ENCODE measurements at regions not wholly inside any gene's neighbourhood (a gene's known extent, or its start where the extent isn't known, plus 50 kb on each side); places are given as distances from the start of the nearest gene placed in this dataset.

DNA sequence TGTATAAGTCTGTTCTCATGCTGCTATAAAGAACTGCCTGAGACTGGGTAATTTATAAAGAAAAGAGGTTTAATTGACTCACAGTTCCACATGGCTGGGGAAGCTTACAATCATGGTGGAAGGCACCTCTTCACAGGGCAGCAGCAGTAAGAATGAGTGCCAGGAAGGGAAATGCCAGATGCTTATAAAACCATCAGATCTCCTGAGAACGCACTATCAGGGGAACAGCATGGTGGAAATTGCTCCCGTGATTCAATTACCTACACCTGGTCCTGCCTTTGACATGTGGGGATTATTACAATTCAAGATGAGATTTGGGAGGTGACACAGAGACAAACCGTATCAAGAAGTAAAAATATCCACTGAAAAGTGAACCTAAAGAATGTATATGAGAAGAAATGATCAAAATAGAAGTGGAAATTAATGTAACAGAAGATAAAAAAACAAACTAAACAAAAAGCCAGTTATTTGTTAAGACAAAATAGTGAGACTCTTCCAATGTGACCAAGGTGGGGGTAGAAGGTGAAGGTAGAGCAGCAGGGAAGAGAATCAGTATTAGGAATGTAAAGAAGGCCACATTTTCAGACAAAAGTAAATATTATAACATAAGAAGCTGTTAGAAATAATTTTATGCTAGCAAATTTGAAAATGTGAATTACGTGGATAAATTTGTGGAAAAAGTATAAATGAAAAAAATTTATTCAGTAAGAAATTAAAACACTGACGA, 372.9 kb downstream of the NKX6-1 start:
- H3K79me2 ChIP-seq (ENCODE audit: insufficient read depth, low read length): no peaks in the 10 kb centered on the region
- H3K79me1 ChIP-seq (ENCODE audit: insufficient read depth, low read depth, low read length, poor library complexity, severe bottlenecking): no peaks in the 10 kb centered on the region
- no peak overlapping the region for H3K56ac ChIP-seq (ENCODE audit: insufficient read length, low read depth, low read length)
- no peaks in the 10 kb centered on the region for H3K9me3 ChIP-seq (ENCODE audit: control insufficient read depth, low read depth, low read length)
- H3T11ph ChIP-seq (ENCODE audit: low read length): no peak overlapping the region
- no peaks in the 10 kb centered on the region for H3K36me3 Mint-ChIP-seq (ENCODE audit: insufficient read depth in 1 of 3, low read depth in 3 of 3)
- no peak for TF ChIP-seq CTCF (conservative IDR thresholded peaks at IDR 0.05)
- no peak overlapping the region for H3K9ac ChIP-seq (ENCODE audit: extremely low read depth, insufficient read length, low read length)
- H3K4me1 Mint-ChIP-seq: peaks cover 5 to 7% of the 10 kb centered on the region in 2 experiments
- no peak overlapping the region for H3K18ac ChIP-seq (ENCODE audit: insufficient read length, low read depth, low read length)
- H3K14ac ChIP-seq (ENCODE audit: insufficient read depth, low read length): no peak overlapping the region
- no peak overlapping the region for H4K91ac ChIP-seq (ENCODE audit: insufficient read length, low read depth, low read length)
- H2BK5ac ChIP-seq (ENCODE audit: insufficient read length, low read length): no peak overlapping the region
- DNase-seq: no peak
- H3K23ac ChIP-seq (ENCODE audit: insufficient read length, low read depth, low read length): no peak overlapping the region
- H3K4me1 ChIP-seq (ENCODE audit: insufficient read depth, low read length): no peaks in the 10 kb centered on the region
- no peak overlapping the region for H3K4me2 ChIP-seq (ENCODE audit: insufficient read depth, insufficient read length, low read length)
- no peaks in the 10 kb centered on the region for H3K27me3 Mint-ChIP-seq (ENCODE audit: low read depth)
- no peak overlapping the region for H3K27ac Mint-ChIP-seq
- H2BK120ac ChIP-seq (ENCODE audit: low read depth, low read length, poor library complexity, severe bottlenecking): no peak overlapping the region
- H2BK20ac ChIP-seq (ENCODE audit: low read depth, low read length, poor library complexity, severe bottlenecking): no peak overlapping the region
- no peak overlapping the region for H2AK5ac ChIP-seq (ENCODE audit: insufficient read length, low read length)
- peak overlapping the region; percentile 77 to 85 for H3K4me3 Mint-ChIP-seq
- H2AFZ ChIP-seq (ENCODE audit: low read length): peak overlapping the region; percentile 56
- no peak overlapping the region for H2BK15ac ChIP-seq (ENCODE audit: low read depth, low read length)
- no peaks in the 10 kb centered on the region for H3K9me3 Mint-ChIP-seq
- no peak overlapping the region for H4K5ac ChIP-seq (ENCODE audit: insufficient read length, low read depth, low read length)
- no peak overlapping the region for H3K4ac ChIP-seq (ENCODE audit: low read depth, low read length)
- no peaks in the 10 kb centered on the region for H3K27me3 ChIP-seq (ENCODE audit: insufficient read depth, low read length)
- H3K23me2 ChIP-seq (ENCODE audit: insufficient read length, low read depth, low read length, poor library complexity, severe bottlenecking): no peaks in the 10 kb centered on the region
- no peak overlapping the region for H2BK12ac ChIP-seq (ENCODE audit: insufficient read length, low read depth, low read length)
- no peak overlapping the region for H3K27ac ChIP-seq (ENCODE audit: insufficient read length, low read depth, low read length)
- H4K8ac ChIP-seq (replicated peaks; ENCODE audit: insufficient read length, low read depth, low read length): no peak overlapping the region
- WGBS (ENCODE audit: extremely low coverage, insufficient read length, low lambda C conversion rate): 100% methylated on average over 1 of the region's 5 CpGs
- no peaks in the 10 kb centered on the region for H4K20me1 ChIP-seq (ENCODE audit: control insufficient read depth, insufficient read depth, insufficient read length)
